ENCODE measurements at regions not wholly inside any gene's neighbourhood (a gene's known extent, or its start where the extent isn't known, plus 50 kb on each side); places are given as distances from the start of the nearest gene placed in this dataset.
"Not testable (repeated sequence)": the region's sequence is repeated elsewhere in the genome, so short reads cannot be mapped to it uniquely, and the experiment has no call there.

- Histone ChIP-seq H3K79me2 (replicated peaks; ENCODE audit: insufficient read depth, low read length) (no peaks in the 10 kb centered on the region), H3K27me3 (ENCODE audit: insufficient read depth, low read depth, low read length) (no peaks in the 10 kb centered on the region), H3K4me2 (ENCODE audit: low read length) (no peak overlapping the region), H3K36me3 (ENCODE audit: insufficient read depth, low read length) (no peaks in the 10 kb centered on the region), H4K20me1 (ENCODE audit: insufficient read depth) (no peaks in the 10 kb centered on the region), H3K27ac (ENCODE audit: low read length) (no peak overlapping the region), H2AFZ (ENCODE audit: low read depth, low read length) (no peak overlapping the region), H3K4me3 (ENCODE audit: low read length) (no peak overlapping the region), H3K9me2 (ENCODE audit: insufficient read depth, low read length) (no peaks in the 10 kb centered on the region), H3K9me3 (ENCODE audit: low read length) (no peaks in the 10 kb centered on the region), H3F3A (ENCODE audit: insufficient read depth, low read length, poor library complexity, severe bottlenecking) (no peaks in the 10 kb centered on the region), H3K9ac (ENCODE audit: low read length) (no peak overlapping the region)
- TF ChIP-seq MXI1 (conservative IDR thresholded peaks at IDR 0.05; ENCODE audit: poor library complexity, severe bottlenecking): no peak
- TF ChIP-seq TAF1 (IDR thresholded peaks at IDR 0.05; ENCODE audit: low read depth): no peak
- no peak for TF ChIP-seq REST (IDR thresholded peaks at IDR 0.05; ENCODE audit: borderline replicate concordance)
- TF ChIP-seq SMC3 (conservative IDR thresholded peaks at IDR 0.05; ENCODE audit: poor library complexity): no peak
- no peak for TF ChIP-seq CTCF (IDR thresholded peaks at IDR 0.05; ENCODE audit: poor library complexity, severe bottlenecking)
- TF ChIP-seq EP300 (conservative IDR thresholded peaks at IDR 0.05; ENCODE audit: poor library complexity, severe bottlenecking): no peak
- no peak for TF ChIP-seq RAD21 (conservative IDR thresholded peaks at IDR 0.05)
- no peak for TF ChIP-seq POLR2AphosphoS5 (IDR thresholded peaks at IDR 0.05)
- TF ChIP-seq EZH2 (IDR thresholded peaks at IDR 0.05; ENCODE audit: borderline replicate concordance, insufficient read depth, low read length, poor library complexity, severe bottlenecking): no peak
These were observed 180.1 kb upstream of the SALL3 start for GRCh38 chr18:78799382-78800089.

- not testable (repeated sequence) for H3K79me2 ChIP-seq (replicated peaks; ENCODE audit: insufficient read depth, low read length); H2AFZ ChIP-seq (ENCODE audit: low read depth, low read length); H3K27ac ChIP-seq (ENCODE audit: low read length); H3K9me3 ChIP-seq (ENCODE audit: low read length); H3F3A ChIP-seq (ENCODE audit: insufficient read depth, low read length, poor library complexity, severe bottlenecking); H3K4me2 ChIP-seq (ENCODE audit: low read length); H4K20me1 ChIP-seq (ENCODE audit: insufficient read depth); H3K9ac ChIP-seq (ENCODE audit: low read length); H3K9me2 ChIP-seq (ENCODE audit: insufficient read depth, low read length); H3K27me3 ChIP-seq (ENCODE audit: insufficient read depth, low read depth, low read length); H3K4me3 ChIP-seq (ENCODE audit: low read length); H3K36me3 ChIP-seq (ENCODE audit: insufficient read depth, low read length)
These were observed 179.3 kb upstream of the SALL3 start for GRCh38 chr18:78800102-78800851.
